CD4-positive, alpha-beta T cell treated with Interleukin-6 for 4 hours (primary cell): ENCODE measurements at regions not wholly inside any gene's neighbourhood (a gene's known extent, or its start where the extent isn't known, plus 50 kb on each side); places are given as distances from the start of the nearest gene placed in this dataset.

Experiments used
- DNase-seq: peaks from one replicate; pipeline ENCODE4 v3.0.0-alpha.2; 2020; ENCODE audit warnings: mixed read lengths

DNA sequence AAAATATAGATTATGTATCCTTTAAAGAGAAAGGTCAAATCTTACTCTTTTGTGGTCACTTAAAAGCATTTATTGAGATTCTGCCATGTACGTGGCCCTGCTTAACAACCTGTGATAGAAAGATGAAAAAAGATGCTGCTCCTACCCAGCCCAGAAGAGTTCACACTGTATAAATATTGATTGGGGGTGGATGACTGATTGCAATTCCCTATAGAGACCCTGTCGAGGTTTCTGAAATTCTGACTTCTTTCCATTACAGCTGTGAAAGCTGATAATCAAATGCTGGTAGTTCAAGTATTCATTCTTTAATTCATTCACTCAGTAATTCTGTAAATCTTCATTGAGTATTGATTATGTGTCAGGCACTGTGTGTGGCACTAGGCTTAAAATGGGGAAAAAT lies 114.1 kb upstream of the CHL1 start:
- no peak for DNase-seq

GRCh38 chr3:83096-83495 lies 113.5 kb upstream of the CHL1 start:
- no peak for DNase-seq

DNA sequence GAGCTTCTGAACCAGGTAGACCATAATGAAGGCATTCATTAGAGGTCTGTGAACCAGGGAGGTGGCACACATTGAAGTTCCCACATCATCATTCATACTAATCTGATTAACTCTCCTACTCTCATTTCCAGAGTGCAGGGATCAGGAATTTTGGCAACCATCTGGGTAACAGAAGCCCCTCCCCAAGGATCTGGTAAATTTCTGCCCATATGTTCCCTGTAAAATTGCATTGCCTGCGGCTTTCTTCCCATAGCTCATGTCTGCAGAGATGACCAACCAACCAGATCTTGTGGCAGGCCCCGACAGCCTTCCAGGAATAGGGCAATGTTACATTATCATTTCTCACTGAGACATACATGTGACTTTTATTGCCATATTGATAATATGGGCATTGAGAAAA lies 111.4 kb upstream of the CHL1 start:
- DNase-seq = no peak

DNA sequence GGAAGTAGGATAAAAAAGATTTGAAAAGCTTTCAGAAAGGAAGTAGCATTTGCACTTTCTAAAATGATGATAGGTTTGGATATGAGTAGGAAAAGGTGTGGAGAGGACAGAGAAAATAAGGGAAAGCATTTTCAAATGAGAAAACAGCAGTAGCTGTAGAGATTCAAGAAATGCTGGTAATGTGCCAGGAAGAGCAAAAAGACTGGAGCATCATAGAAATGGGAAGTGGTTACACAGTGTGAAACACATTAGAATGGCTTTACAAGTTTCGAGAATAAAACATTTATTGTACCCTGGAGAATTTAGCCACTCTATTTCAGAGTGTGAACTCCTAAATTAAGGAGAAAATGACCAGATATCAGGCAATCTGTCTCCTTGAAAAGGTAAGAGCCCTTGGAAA lies 108.3 kb upstream of the CHL1 start:
- DNase-seq = no peak

GRCh38 chr3:93746-94145 lies 102.8 kb upstream of the CHL1 start:
- DNase-seq = no peak

DNA sequence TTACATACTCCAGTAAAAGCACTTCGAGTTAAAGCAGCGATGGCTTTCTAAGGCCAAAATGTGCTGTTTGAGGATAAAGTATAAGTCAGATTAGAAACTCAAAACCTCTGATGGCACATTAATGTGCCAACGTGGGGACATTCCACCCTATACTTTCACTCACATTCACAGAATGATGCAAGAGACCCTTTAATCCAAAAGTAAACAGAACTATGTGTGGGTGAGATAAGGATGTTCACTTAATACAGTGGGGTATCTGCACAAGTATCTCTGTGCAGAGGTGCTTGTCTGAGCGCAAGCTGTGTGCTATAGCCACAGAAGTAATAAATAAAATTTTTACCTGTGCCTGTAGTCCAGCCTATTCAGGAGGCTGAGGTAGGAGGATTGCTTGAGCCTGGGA lies 100.3 kb upstream of the CHL1 start:
- DNase-seq = no peak

- DNase-seq = no peak
Observed at GRCh38 chr3:97417-98258, 98.9 kb upstream of the CHL1 start.

GRCh38 chr3:98259-98654 lies 98.3 kb upstream of the CHL1 start:
- DNase-seq = no peak

DNA sequence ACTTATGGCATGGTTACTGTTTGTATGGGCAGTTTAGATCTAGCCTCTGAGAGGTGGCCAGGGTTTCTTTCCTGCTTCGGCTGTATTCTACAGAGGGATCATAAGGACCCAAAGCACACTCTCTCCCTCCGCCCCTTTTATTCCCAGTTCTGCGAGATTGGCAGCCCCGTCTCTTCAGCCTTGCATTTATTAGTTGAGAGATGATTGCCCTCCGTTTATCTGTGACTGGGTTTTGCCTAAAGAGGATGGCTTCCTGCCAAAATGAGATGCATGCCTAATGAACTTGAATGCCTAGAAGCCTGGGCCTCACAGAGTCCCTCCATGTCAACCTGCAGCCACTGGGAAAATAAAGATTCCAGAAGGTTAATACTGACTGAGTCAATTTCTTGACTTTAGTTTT lies 97.1 kb upstream of the CHL1 start:
- no peak for DNase-seq

DNA sequence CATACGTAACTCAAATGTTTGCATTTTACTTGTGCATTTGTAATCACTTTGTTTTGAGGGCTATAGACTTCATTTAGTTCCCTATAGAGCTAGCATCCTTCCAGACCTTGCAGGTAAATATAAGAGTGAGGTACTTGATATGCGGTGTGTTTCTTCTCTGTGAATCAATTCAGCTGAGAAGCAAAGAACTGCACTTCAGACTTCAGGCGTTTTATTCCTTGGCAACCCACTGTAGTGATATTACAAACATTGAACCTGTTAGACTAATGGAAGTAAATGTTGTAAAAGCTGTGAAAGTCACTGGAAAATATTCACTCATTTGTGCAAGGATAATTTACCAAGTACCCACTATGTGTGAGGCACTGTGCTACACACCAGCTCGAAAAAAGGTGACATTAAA lies 94.1 kb upstream of the CHL1 start:
- no peak for DNase-seq

- no peak for DNase-seq
Observed at GRCh38 chr3:103991-104390, 92.6 kb upstream of the CHL1 start.

DNA sequence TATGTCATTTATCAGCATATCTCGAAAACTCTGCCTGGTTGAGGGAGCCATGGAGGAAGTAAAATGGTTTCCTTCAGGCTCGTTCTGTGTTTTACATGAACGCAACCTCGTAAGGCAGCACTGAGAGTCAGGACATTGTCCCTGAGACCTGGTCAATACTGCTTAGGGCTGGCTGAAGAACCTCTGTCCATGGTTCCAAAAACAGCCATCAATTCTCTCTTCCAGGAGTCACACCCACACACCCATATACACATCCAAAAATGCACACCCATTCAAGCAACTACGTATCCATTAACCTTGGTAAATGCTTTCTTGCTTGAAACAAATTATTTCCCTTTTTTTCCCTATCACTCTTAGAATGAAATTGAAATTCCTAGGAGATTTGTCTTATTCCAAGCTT lies 91.0 kb upstream of the CHL1 start:
- no peak for DNase-seq

GRCh38 chr3:106619-107018 lies 89.9 kb upstream of the CHL1 start:
- DNase-seq = no peak

GRCh38 chr3:111143-112069 lies 85.2 kb upstream of the CHL1 start:
- no peak for DNase-seq

- no peak for DNase-seq
Observed at GRCh38 chr3:112773-113172, 83.8 kb upstream of the CHL1 start.

DNA sequence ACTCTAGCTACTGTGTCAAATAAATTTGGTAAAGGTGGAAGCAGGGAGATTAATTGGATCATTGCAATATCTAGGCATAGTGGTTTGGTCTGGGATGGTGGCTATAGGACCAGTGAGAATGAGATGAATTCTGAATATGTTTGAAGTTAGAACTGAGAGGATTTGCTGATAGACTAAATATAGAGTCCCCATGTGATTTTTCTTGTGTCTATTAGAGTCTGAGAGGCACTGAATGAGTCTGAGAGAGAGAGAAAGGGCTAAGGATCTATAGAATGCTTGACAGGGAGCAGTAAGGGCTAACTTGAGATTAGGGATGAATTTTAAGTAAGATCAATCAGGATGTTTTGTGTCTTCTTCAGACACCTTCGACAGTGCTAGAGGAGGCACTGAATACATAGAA lies 77.9 kb upstream of the CHL1 start:
- DNase-seq = no peak

- no peak for DNase-seq
Observed at GRCh38 chr3:123341-123740, 73.2 kb upstream of the CHL1 start.

- DNase-seq = no peak
Observed at GRCh38 chr3:124557-125179, 71.9 kb upstream of the CHL1 start.

DNA sequence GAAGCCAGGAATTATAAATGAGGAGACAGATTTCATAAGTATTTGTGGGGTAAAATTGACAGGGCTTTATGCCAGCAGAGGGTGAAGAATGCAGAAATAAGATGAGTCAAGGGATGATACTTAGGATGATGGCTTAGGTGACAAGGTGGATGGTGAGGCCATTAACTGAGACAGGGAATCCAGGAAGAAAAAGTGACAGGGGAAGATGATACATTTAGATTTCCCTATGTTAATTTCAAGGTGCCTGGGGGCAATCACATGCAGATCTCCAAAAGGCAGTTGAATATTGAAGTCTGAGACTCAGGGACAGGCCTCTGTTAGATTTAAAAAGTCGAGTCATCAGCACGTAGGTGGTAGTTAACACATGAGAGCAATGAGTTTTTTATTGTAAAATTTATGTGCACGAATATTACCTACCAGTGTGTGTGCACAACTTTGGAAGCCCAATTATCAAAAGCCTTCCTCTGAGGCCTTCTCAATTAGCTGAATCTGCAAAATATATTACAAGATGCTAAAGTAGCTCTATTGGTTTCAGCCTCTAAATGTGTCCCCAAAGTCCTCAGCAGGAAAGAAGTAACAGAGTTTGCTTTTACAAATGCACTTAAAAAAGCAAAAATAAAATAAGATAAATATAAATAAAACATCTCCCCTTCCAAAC lies 67.9 kb upstream of the CHL1 start:
- DNase-seq = no peak

DNA sequence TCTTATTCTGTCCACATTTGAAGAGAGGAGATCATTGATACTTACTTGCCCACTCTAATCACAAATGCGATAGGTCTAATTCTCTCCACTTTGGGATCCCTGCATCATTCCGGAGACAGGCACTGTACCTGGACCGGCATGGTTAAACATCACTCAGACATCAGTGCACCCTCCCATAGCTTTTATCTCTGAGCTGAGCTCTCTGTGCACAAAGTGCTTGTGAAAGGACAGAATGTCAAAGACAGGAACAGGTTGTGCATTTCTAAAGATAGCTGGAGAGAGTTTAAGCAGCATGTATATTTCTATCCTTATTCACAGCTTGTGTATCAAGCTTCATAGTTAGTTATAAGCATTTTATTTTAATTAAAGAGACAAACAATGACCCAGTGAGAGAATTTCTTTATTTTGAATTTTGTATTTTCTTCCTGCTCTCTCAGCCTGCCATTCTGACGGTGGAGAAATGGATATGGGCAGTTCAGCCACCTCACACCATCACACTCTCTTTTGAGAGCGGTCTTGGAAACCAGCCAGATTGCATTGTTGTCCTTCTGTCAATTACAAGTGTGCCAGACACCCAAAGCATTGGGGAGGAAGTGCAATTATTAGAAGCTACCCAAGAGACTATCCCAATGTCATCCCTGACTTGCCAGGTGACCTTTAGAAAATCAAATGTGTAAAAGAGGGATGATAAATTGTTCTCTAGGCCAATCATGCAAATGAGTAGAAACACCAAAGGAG lies 65.2 kb upstream of the CHL1 start:
- no peak for DNase-seq

DNA sequence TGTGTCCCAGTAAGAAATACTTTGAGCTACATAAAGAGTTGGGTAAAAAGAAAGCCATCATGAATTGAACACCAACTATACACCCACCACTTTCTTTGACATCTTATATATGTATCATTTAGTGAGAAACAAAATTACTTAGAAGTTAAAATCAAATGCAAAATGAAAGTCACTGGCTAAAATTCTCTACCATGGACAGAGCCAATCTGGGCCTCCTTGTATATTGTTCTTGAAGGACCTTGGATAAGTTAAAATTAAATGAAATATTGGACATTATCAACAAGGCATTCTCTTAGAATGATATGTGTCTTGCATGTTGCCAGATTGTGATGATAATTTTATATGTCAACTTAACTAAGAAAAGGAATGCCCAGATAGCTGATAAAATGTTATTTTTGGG lies 64.2 kb upstream of the CHL1 start:
- no peak for DNase-seq

DNA sequence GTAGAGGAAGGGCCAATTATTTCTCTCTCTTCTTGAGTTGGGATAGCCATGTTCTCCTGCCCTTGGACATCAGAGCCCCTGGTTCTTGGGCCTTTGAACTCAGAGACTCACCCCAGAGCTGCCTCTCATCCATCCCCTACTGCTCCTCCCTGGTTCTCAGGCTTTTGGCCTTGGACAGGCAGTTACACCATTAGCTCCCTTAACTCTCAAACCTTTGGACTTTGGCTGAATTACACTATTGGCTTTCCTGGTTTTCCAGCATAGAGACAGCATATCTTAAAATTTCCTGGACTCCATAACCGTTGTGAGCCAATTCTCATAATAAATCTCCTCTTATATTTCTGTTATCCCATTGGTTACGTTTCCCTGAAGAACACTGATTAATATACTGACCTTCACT lies 63.7 kb upstream of the CHL1 start:
- DNase-seq = no peak
